GM23248 (cell line): ENCODE measurements at regions not wholly inside any gene's neighbourhood (a gene's known extent, or its start where the extent isn't known, plus 50 kb on each side); places are given as distances from the start of the nearest gene placed in this dataset.

Experiments used
- DNase-seq: peaks from one replicate; pipeline ENCODE4 v3.0.0-alpha.2; 2015
- H2AFZ ChIP-seq: fragments of 200-600 bp; sonication (generic); 2 replicates; pipeline ENCODE4 v1.6.1; 2016; ENCODE audit warnings: antibody characterized with exemption
- H3F3A ChIP-seq: fragments of 200-600 bp; sonication (generic); 2 replicates; pipeline ENCODE4 v1.6.1; 2016; ENCODE audit warnings: mild to moderate bottlenecking, antibody characterized with exemption, mixed run types; ENCODE audit not compliant: insufficient read depth
- H3K27ac ChIP-seq: fragments of 200-600 bp; sonication (generic); 2 replicates; pipeline ENCODE4 v1.5.1; 2016; ENCODE audit warnings: mild to moderate bottlenecking
- H3K27me3 ChIP-seq: fragments of 200-600 bp; sonication (generic); replicated peaks from 2 replicates; pipeline ENCODE4 v1.6.1; 2016; ENCODE audit warnings: mild to moderate bottlenecking; ENCODE audit not compliant: insufficient read depth
- H3K36me3 ChIP-seq: fragments of 200-600 bp; sonication (generic); 2 replicates; pipeline ENCODE4 v1.6.1; 2016; ENCODE audit warnings: low read depth, mild to moderate bottlenecking
- H3K4me1 ChIP-seq: fragments of 200-600 bp; sonication (generic); 2 replicates; pipeline ENCODE4 v1.6.1; 2016; ENCODE audit warnings: mild to moderate bottlenecking; ENCODE audit not compliant: insufficient read depth
- H3K4me2 ChIP-seq: fragments of 200-600 bp; sonication (generic); one replicate; pipeline ENCODE4 v1.6.1; 2016; ENCODE audit warnings: mild to moderate bottlenecking; ENCODE audit not compliant: unreplicated experiment
- H3K4me3 ChIP-seq: fragments of 200-600 bp; sonication (generic); 2 replicates; pipeline ENCODE4 v1.5.1; 2016; ENCODE audit warnings: mild to moderate bottlenecking
- H3K79me2 ChIP-seq: fragments of 200-600 bp; sonication (generic); 2 replicates; pipeline ENCODE4 v1.6.1; 2016; ENCODE audit warnings: mild to moderate bottlenecking; ENCODE audit not compliant: insufficient read depth
- H3K9ac ChIP-seq: fragments of 200-600 bp; sonication (generic); 2 replicates; pipeline ENCODE4 v1.6.1; 2016; ENCODE audit warnings: mild to moderate bottlenecking
- H3K9me2 ChIP-seq: fragments of 200-600 bp; sonication (generic); 2 replicates; pipeline ENCODE4 v1.6.1; 2016; ENCODE audit warnings: mixed run types, mild to moderate bottlenecking, moderate library complexity; ENCODE audit not compliant: insufficient read depth
- H3K9me3 ChIP-seq: fragments of 200-600 bp; sonication (generic); one replicate; pipeline ENCODE4 v1.6.1; 2017; ENCODE audit warnings: low read depth
- H4K20me1 ChIP-seq: fragments of 200-600 bp; sonication (generic); 2 replicates; pipeline ENCODE4 v1.6.0; 2016; ENCODE audit not compliant: insufficient read depth
- EZH2 ChIP-seq: fragments of 200-600 bp; sonication (generic); IDR thresholded peaks from 2 replicates; pipeline ENCODE4 v1.6.1; 2018; ENCODE audit warnings: antibody characterized with exemption, mild to moderate bottlenecking; ENCODE audit not compliant: insufficient read depth, poor library complexity, severe bottlenecking
- EZH2phosphoT487 ChIP-seq: fragments of 200-600 bp; sonication (generic); IDR thresholded peaks from 2 replicates; pipeline ENCODE4 v1.6.1; 2018; ENCODE audit warnings: antibody characterized with exemption, moderate library complexity, mild to moderate bottlenecking, low read depth; ENCODE audit not compliant: insufficient read depth
- WGBS, 2 experiments: methylation state at CpG; one replicate each; pipeline ENCODE4 v1.1.6; 2015 to 2017; ENCODE audit warnings: low lambda C conversion rate in 2 of 2, low coverage in 1 of 2; ENCODE audit errors: missing lambda C conversion rate in 2 of 2; 5-methylcytosine and 5-hydroxymethylcytosine counted together
- in situ Hi-C: fragments of 300-500 bp; cut with MboI; formaldehyde crosslinking; loops from 2 replicates; pipeline ENCODE4 v1.15.0; 2020

GRCh38 chr2:237189799-237190198 lies 104.1 kb downstream of the COPS8 start:
- peaks cover 5% of the 10 kb centered on the region; the same call in 1 of the 2 replicates for H3F3A ChIP-seq
- no peaks in the 10 kb centered on the region for H3K79me2 ChIP-seq
- no peak overlapping the region for H3K27ac ChIP-seq
- 95% methylated on average over 5 of the region's 5 CpGs for WGBS, 2 experiments
- H3K4me1 ChIP-seq, result peaks cover 4% of the 10 kb centered on the region; the same call in 1 of the 2 replicates
- no peak overlapping the region for H2AFZ ChIP-seq
- H4K20me1 ChIP-seq, result no peaks in the 10 kb centered on the region
- DNase-seq, result no peak
- H3K9me3 ChIP-seq, result no peaks in the 10 kb centered on the region
- no peak overlapping the region for H3K4me3 ChIP-seq
- no peak overlapping the region for H3K9ac ChIP-seq
- no peaks in the 10 kb centered on the region for H3K9me2 ChIP-seq
- no peak overlapping the region for H3K4me2 ChIP-seq
- no peaks in the 10 kb centered on the region for H3K36me3 ChIP-seq
- TF ChIP-seq EZH2phosphoT487, result no peak
- no peak for TF ChIP-seq EZH2
- H3K27me3 ChIP-seq, result no peaks in the 10 kb centered on the region
- in situ Hi-C loops, result no loop called here

- in situ Hi-C loops, result no loop called here
- DNase-seq, result no peak
Observed at GRCh38 chr2:237190966-237191713, 105.5 kb downstream of the COPS8 start.

GRCh38 chr2:237191714-237192081 lies 106.0 kb downstream of the COPS8 start:
- no peak for TF ChIP-seq EZH2
- TF ChIP-seq EZH2phosphoT487, result no peak
- DNase-seq, result no peak
- Histone ChIP-seq H3K27me3 (no peaks in the 10 kb centered on the region), H3K4me3 (no peak overlapping the region), H3K4me1 (peaks cover 7% of the 10 kb centered on the region), H3K4me2 (no peak overlapping the region), H3K27ac (no peak overlapping the region), H3K9me3 (no peaks in the 10 kb centered on the region), H3K36me3 (no peaks in the 10 kb centered on the region), H2AFZ (peak overlapping the region; percentile 35; the same call in 1 of the 2 replicates), H3K9me2 (no peaks in the 10 kb centered on the region), H3F3A (peaks cover 8% of the 10 kb centered on the region; the same call in 1 of the 2 replicates), H3K9ac (no peak overlapping the region), H4K20me1 (no peaks in the 10 kb centered on the region), H3K79me2 (no peaks in the 10 kb centered on the region)
- 54% methylated on average over 8 of the region's 8 CpGs for WGBS, 2 experiments
- in situ Hi-C loops, result no loop called here

More at GRCh38 chr2:237190966-237191713, 105.5 kb downstream of the COPS8 start:
- no peaks in the 10 kb centered on the region for H3K9me3 ChIP-seq
- no peaks in the 10 kb centered on the region for H3K36me3 ChIP-seq
- 52 to 60% methylated on average over 7 of the region's 7 CpGs for WGBS, 2 experiments
- H3K27ac ChIP-seq, result no peak overlapping the region
- no peak overlapping the region for H3K9ac ChIP-seq
- H2AFZ ChIP-seq, result peak overlapping the region; percentile 35
- H3K4me2 ChIP-seq, result no peak overlapping the region
- TF ChIP-seq EZH2phosphoT487 (no peak), EZH2 (no peak)
- H3K27me3 ChIP-seq, result no peaks in the 10 kb centered on the region
- H3K9me2 ChIP-seq, result no peaks in the 10 kb centered on the region
- H4K20me1 ChIP-seq, result no peaks in the 10 kb centered on the region
- H3F3A ChIP-seq, result peaks cover 2% of the 10 kb centered on the region; the same call in 1 of the 2 replicates
- no peak overlapping the region for H3K4me3 ChIP-seq
- no peaks in the 10 kb centered on the region for H3K79me2 ChIP-seq
- peaks cover 1% of the 10 kb centered on the region for H3K4me1 ChIP-seq

GRCh38 chr2:237192881-237193280 lies 107.2 kb downstream of the COPS8 start:
- Histone ChIP-seq H3K9me3 (no peaks in the 10 kb centered on the region), H3K36me3 (no peaks in the 10 kb centered on the region), H3K4me1 (peaks cover 18% of the 10 kb centered on the region), H3K9me2 (no peaks in the 10 kb centered on the region), H3K9ac (no peak overlapping the region), H3K79me2 (no peaks in the 10 kb centered on the region), H3K4me3 (no peak overlapping the region), H3K4me2 (no peak overlapping the region), H3K27ac (no peak overlapping the region), H2AFZ (no peak overlapping the region), H3F3A (peaks cover 19% of the 10 kb centered on the region; the same call in 1 of the 2 replicates), H3K27me3 (no peaks in the 10 kb centered on the region), H4K20me1 (no peaks in the 10 kb centered on the region)
- WGBS, 2 experiments, result 92 to 98% methylated on average over 8 of the region's 8 CpGs
- TF ChIP-seq EZH2phosphoT487 (no peak), EZH2 (no peak)
- in situ Hi-C loops, result no loop called here
- no peak for DNase-seq
